GM23248 (cell line): ENCODE measurements at regions not wholly inside any gene's neighbourhood (a gene's known extent, or its start where the extent isn't known, plus 50 kb on each side); places are given as distances from the start of the nearest gene placed in this dataset.

Experiments used
- DNase-seq: peaks from one replicate; pipeline ENCODE4 v3.0.0-alpha.2; 2015
- H2AFZ ChIP-seq: fragments of 200-600 bp; sonication (generic); 2 replicates; pipeline ENCODE4 v1.6.1; 2016; ENCODE audit warnings: antibody characterized with exemption
- H3F3A ChIP-seq: fragments of 200-600 bp; sonication (generic); 2 replicates; pipeline ENCODE4 v1.6.1; 2016; ENCODE audit warnings: mild to moderate bottlenecking, antibody characterized with exemption, mixed run types; ENCODE audit not compliant: insufficient read depth
- H3K27ac ChIP-seq: fragments of 200-600 bp; sonication (generic); 2 replicates; pipeline ENCODE4 v1.5.1; 2016; ENCODE audit warnings: mild to moderate bottlenecking
- H3K27me3 ChIP-seq: fragments of 200-600 bp; sonication (generic); replicated peaks from 2 replicates; pipeline ENCODE4 v1.6.1; 2016; ENCODE audit warnings: mild to moderate bottlenecking; ENCODE audit not compliant: insufficient read depth
- H3K36me3 ChIP-seq: fragments of 200-600 bp; sonication (generic); 2 replicates; pipeline ENCODE4 v1.6.1; 2016; ENCODE audit warnings: low read depth, mild to moderate bottlenecking
- H3K4me1 ChIP-seq: fragments of 200-600 bp; sonication (generic); 2 replicates; pipeline ENCODE4 v1.6.1; 2016; ENCODE audit warnings: mild to moderate bottlenecking; ENCODE audit not compliant: insufficient read depth
- H3K4me2 ChIP-seq: fragments of 200-600 bp; sonication (generic); one replicate; pipeline ENCODE4 v1.6.1; 2016; ENCODE audit warnings: mild to moderate bottlenecking; ENCODE audit not compliant: unreplicated experiment
- H3K4me3 ChIP-seq: fragments of 200-600 bp; sonication (generic); 2 replicates; pipeline ENCODE4 v1.5.1; 2016; ENCODE audit warnings: mild to moderate bottlenecking
- H3K79me2 ChIP-seq: fragments of 200-600 bp; sonication (generic); 2 replicates; pipeline ENCODE4 v1.6.1; 2016; ENCODE audit warnings: mild to moderate bottlenecking; ENCODE audit not compliant: insufficient read depth
- H3K9ac ChIP-seq: fragments of 200-600 bp; sonication (generic); 2 replicates; pipeline ENCODE4 v1.6.1; 2016; ENCODE audit warnings: mild to moderate bottlenecking
- H3K9me2 ChIP-seq: fragments of 200-600 bp; sonication (generic); 2 replicates; pipeline ENCODE4 v1.6.1; 2016; ENCODE audit warnings: mixed run types, mild to moderate bottlenecking, moderate library complexity; ENCODE audit not compliant: insufficient read depth
- H3K9me3 ChIP-seq: fragments of 200-600 bp; sonication (generic); one replicate; pipeline ENCODE4 v1.6.1; 2017; ENCODE audit warnings: low read depth
- H4K20me1 ChIP-seq: fragments of 200-600 bp; sonication (generic); 2 replicates; pipeline ENCODE4 v1.6.0; 2016; ENCODE audit not compliant: insufficient read depth
- EZH2 ChIP-seq: fragments of 200-600 bp; sonication (generic); IDR thresholded peaks from 2 replicates; pipeline ENCODE4 v1.6.1; 2018; ENCODE audit warnings: antibody characterized with exemption, mild to moderate bottlenecking; ENCODE audit not compliant: insufficient read depth, poor library complexity, severe bottlenecking
- EZH2phosphoT487 ChIP-seq: fragments of 200-600 bp; sonication (generic); IDR thresholded peaks from 2 replicates; pipeline ENCODE4 v1.6.1; 2018; ENCODE audit warnings: antibody characterized with exemption, moderate library complexity, mild to moderate bottlenecking, low read depth; ENCODE audit not compliant: insufficient read depth
- WGBS, 2 experiments: methylation state at CpG; one replicate each; pipeline ENCODE4 v1.1.6; 2015 to 2017; ENCODE audit warnings: low lambda C conversion rate in 2 of 2, low coverage in 1 of 2; ENCODE audit errors: missing lambda C conversion rate in 2 of 2; 5-methylcytosine and 5-hydroxymethylcytosine counted together
- in situ Hi-C: fragments of 300-500 bp; cut with MboI; formaldehyde crosslinking; loops from 2 replicates; pipeline ENCODE4 v1.15.0; 2020

DNA sequence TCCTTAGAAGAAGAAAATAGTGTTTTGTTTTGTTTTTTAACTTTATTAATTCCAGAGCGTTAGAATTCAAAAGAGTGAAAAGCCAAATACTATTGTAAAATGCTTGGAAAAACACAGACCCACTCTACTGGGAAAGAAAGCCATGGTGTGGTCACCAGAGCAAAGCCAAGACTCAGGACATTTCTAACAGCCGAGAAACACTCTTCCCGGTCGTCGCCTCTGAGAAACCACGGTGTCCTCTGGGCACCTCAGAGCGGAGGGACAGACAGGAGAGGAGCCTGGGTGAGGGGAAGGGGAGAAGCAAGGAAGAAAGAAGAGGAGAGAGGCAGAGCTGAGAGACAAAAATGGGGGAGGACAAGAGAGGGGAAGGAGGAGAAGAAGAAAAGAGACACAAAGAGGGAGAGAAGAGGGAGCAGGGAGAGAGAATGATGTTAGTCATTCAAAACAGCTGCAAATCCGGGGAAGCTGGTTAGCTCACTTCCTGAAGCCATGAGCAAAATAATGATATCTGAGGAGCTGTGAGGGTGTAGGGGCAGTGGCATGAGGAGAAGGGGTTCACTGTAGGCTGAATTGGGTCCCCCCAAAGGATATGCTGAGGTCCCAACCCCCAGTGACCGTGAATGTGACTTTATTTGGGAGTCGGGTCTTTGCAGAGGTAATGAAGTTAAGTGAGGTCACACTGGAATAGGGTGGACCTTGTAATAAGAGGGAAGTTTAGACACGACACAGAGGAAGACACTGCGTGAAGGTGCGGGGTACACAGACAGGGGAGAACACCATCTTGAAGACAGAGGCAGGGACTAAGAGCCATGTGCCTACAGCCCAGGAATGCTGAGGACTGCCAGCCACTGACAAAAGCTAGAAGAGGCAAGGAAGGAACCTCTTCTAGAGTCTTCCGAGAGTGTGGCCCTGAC, 58.2 kb upstream of the DMRTB1 start:
- no peak for DNase-seq

GRCh38 chr1:53401813-53402745, 57.1 kb upstream of the DMRTB1 start:
- Histone ChIP-seq H3K36me3 (no peaks in the 10 kb centered on the region), H4K20me1 (no peaks in the 10 kb centered on the region), H3K27me3 (peaks cover 53% of the 10 kb centered on the region), H3F3A (no peaks in the 10 kb centered on the region), H3K4me3 (no peak overlapping the region), H3K4me1 (no peaks in the 10 kb centered on the region), H3K79me2 (no peaks in the 10 kb centered on the region), H3K9ac (no peak overlapping the region), H3K27ac (no peak overlapping the region), H3K9me3 (no peaks in the 10 kb centered on the region), H2AFZ (no peak overlapping the region), H3K9me2 (no peaks in the 10 kb centered on the region), H3K4me2 (no peak overlapping the region)
- TF ChIP-seq EZH2phosphoT487 (no peak), EZH2 (no peak)
- in situ Hi-C loops, result no loop called here
- WGBS, 2 experiments, result 58 to 65% methylated on average over 11 of the region's 11 CpGs
- DNase-seq, result no peak

More for the DNA sequence above, 58.2 kb upstream of the DMRTB1 start:
- no peak overlapping the region for H3K4me3 ChIP-seq
- H3K9me3 ChIP-seq, result no peaks in the 10 kb centered on the region
- no peaks in the 10 kb centered on the region for H3K4me1 ChIP-seq
- in situ Hi-C loops, result no loop called here
- TF ChIP-seq EZH2, result no peak
- no peak for TF ChIP-seq EZH2phosphoT487
- H2AFZ ChIP-seq, result no peak overlapping the region
- no peaks in the 10 kb centered on the region for H3F3A ChIP-seq
- H4K20me1 ChIP-seq, result no peaks in the 10 kb centered on the region
- H3K4me2 ChIP-seq, result no peak overlapping the region
- peaks cover 53% of the 10 kb centered on the region for H3K27me3 ChIP-seq
- no peak overlapping the region for H3K9ac ChIP-seq
- no peak overlapping the region for H3K27ac ChIP-seq
- no peaks in the 10 kb centered on the region for H3K9me2 ChIP-seq
- 85 to 86% methylated on average over 14 of the region's 14 CpGs for WGBS, 2 experiments
- no peaks in the 10 kb centered on the region for H3K79me2 ChIP-seq
- no peaks in the 10 kb centered on the region for H3K36me3 ChIP-seq

DNA sequence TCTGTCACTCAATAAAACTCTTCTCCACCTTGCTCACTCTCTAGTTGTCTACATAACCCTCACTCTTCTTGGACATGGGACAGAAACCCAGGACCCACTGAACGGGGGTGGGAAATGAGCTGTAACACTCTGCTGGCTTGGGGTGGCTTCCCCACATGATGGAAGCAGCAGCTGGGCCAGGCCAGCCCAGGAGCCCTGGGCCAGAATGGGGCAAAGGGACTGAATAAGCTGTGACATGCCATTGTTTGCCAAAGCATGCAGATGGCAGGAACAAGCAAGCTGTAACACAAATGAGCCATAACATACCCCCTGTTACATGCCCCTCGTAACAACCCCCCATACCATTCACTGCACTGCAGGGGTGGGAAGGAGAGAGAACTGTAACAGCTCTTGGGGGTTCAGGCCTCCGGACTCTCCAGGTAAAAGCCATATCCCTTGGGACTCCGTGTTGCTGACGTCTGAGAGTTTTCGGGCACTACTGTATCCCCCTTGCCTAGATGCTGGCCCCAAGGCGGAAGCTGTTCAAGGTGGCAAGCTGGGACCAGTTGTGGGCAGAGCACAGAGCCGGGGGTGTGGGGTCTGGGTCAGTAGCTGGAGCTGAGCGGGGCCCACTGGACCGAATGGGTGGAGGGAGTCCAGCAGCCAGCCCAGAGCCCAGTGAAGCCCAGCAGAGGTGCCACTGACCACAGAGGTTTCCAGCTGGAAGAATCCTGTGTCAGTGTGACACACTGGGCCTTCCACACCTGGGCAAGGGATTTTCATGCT, 56.1 kb upstream of the DMRTB1 start:
- H3K9me2 ChIP-seq, result no peaks in the 10 kb centered on the region
- in situ Hi-C loops, result no loop called here
- no peak for TF ChIP-seq EZH2
- no peak for TF ChIP-seq EZH2phosphoT487
- DNase-seq, result no peak
- H3K27ac ChIP-seq, result no peak overlapping the region
- no peak overlapping the region for H3K9ac ChIP-seq
- H3K4me2 ChIP-seq, result no peak overlapping the region
- H3K79me2 ChIP-seq, result no peaks in the 10 kb centered on the region
- peaks cover 53% of the 10 kb centered on the region for H3K27me3 ChIP-seq
- peaks cover 4% of the 10 kb centered on the region; the same call in 1 of the 2 replicates for H3K4me1 ChIP-seq
- no peak overlapping the region for H3K4me3 ChIP-seq
- no peaks in the 10 kb centered on the region for H3K9me3 ChIP-seq
- no peak overlapping the region for H2AFZ ChIP-seq
- 64 to 65% methylated on average over 9 to 10 of the region's 10 CpGs for WGBS, 2 experiments
- H4K20me1 ChIP-seq, result no peaks in the 10 kb centered on the region
- H3K36me3 ChIP-seq, result no peaks in the 10 kb centered on the region
- no peaks in the 10 kb centered on the region for H3F3A ChIP-seq

- 63 to 66% methylated on average over 7 of the region's 7 CpGs for WGBS, 2 experiments
- Histone ChIP-seq H3K9me3 (no peaks in the 10 kb centered on the region), H4K20me1 (no peaks in the 10 kb centered on the region), H3K4me1 (peaks cover 13% of the 10 kb centered on the region; the same call in 1 of the 2 replicates), H3F3A (no peaks in the 10 kb centered on the region), H3K9ac (no peak overlapping the region), H3K27ac (no peak overlapping the region), H3K79me2 (no peaks in the 10 kb centered on the region), H3K9me2 (no peaks in the 10 kb centered on the region), H3K27me3 (peaks cover 53% of the 10 kb centered on the region), H3K4me3 (no peak overlapping the region), H3K36me3 (no peaks in the 10 kb centered on the region), H3K4me2 (no peak overlapping the region), H2AFZ (no peak overlapping the region)
- TF ChIP-seq EZH2 (no peak), EZH2phosphoT487 (no peak)
- in situ Hi-C loops, result no loop called here
- DNase-seq, result no peak
These were observed 53.5 kb upstream of the DMRTB1 start for GRCh38 chr1:53405737-53406136.
